ENCODE measurements at regions not wholly inside any gene's neighbourhood (a gene's known extent, or its start where the extent isn't known, plus 50 kb on each side); places are given as distances from the start of the nearest gene placed in this dataset.

GRCh38 chr1:78322928-78323680, 167.7 kb upstream of the PTGFR start (continued):
- no peak for TF ChIP-seq CUX1 (CRISPR knock-in tag; IDR thresholded peaks at IDR 0.05)

GRCh38 chr1:78325293-78325692, 165.5 kb upstream of the PTGFR start:
- no peaks in the 10 kb centered on the region for H3K9me3 ChIP-seq (replicated peaks; ENCODE audit: control insufficient read depth, insufficient read depth, low read depth, low read length)
- H3K9me1 ChIP-seq (ENCODE audit: control insufficient read depth, insufficient read depth, low read length): no peaks in the 10 kb centered on the region
- H3K79me2 ChIP-seq (ENCODE audit: control insufficient read depth, insufficient read depth, low read length): no peaks in the 10 kb centered on the region
- ChIA-PET POLR2A (no interaction called here), CTCF (ENCODE audit: low intra/inter-chr PET ratio) (no interaction called here)
- H3K4me3 ChIP-seq: no peak overlapping the region
- WGBS (ENCODE audit: insufficient coverage, low coverage, missing lambda C conversion rate): 3% methylated on average over 3 of the region's 3 CpGs
- no peaks in the 10 kb centered on the region for H3K4me1 ChIP-seq (replicated peaks in 1 of 2; ENCODE audit: control insufficient read depth in 2 of 2, insufficient read depth in 2 of 2, low read length in 2 of 2)
- in situ Hi-C loops (cut with MboI) (no loop called here), intact Hi-C loops (cut with micrococcal nuclease) (no loop called here)
- no peaks in the 10 kb centered on the region for H3K27me3 ChIP-seq (ENCODE audit: control insufficient read depth in 2 of 2, insufficient read depth in 2 of 2, low read length in 2 of 2)
- ATAC-seq (no peak), DNase-seq (ENCODE audit: extremely low read depth in 1 of 4, low spot score in 3 of 4) (no peak), FAIRE-seq (no peak)
- no peak overlapping the region for H3K27ac ChIP-seq (ENCODE audit: extremely low read depth, low read depth, low read length)
- H3K36me3 ChIP-seq (ENCODE audit: control insufficient read depth, insufficient read depth, low read length): no peaks in the 10 kb centered on the region
- H3K9ac ChIP-seq (ENCODE audit: insufficient read depth in 1 of 2, low read depth in 2 of 2, low read length in 2 of 2): no peak overlapping the region
- no peak overlapping the region for H2AFZ ChIP-seq (ENCODE audit: low read depth, low read length)
- BruUV-seq (replicated peaks): no TSS peak
- H4K20me1 ChIP-seq (replicated peaks; ENCODE audit: control insufficient read depth, insufficient read depth, low read length): no peaks in the 10 kb centered on the region
- TF ChIP-seq NCOA4 (IDR thresholded peaks at IDR 0.05; ENCODE audit: partially characterized antibody): no peak
- TF ChIP-seq MLLT1 (IDR thresholded peaks at IDR 0.05): no peak
- no peak for TF ChIP-seq CREB3L1 (IDR thresholded peaks at IDR 0.05; ENCODE audit: borderline replicate concordance, low read depth)
- H3K4me2 ChIP-seq (ENCODE audit: insufficient read depth, low read length): no peak overlapping the region

Measured in K562 (cell line).